Spinal cord (tissue), 9 donors: ENCODE measurements at regions not wholly inside any gene's neighbourhood (a gene's known extent, or its start where the extent isn't known, plus 50 kb on each side); places are given as distances from the start of the nearest gene placed in this dataset.

ENCODE experiments used
- DNase-seq, 6 donors: peaks; one replicate each; pipeline versions ENCODE4 v3.0.0 to v3.0.0-alpha.2; 2013 to 2015; ENCODE audit warnings: low spot score in 6 of 6, low read depth in 4 of 6
- H3K27ac ChIP-seq: one replicate; pipeline ENCODE4 v1.5.1; 2013; ENCODE audit warnings: low read depth, low read length, control low read depth
- H3K27me3 ChIP-seq: one replicate; pipeline ENCODE4 v1.6.1; 2013; ENCODE audit warnings: low read length; ENCODE audit not compliant: control insufficient read depth, insufficient read depth
- H3K36me3 ChIP-seq: one replicate; pipeline ENCODE4 v1.6.1; 2013; ENCODE audit warnings: low read length; ENCODE audit not compliant: control insufficient read depth, insufficient read depth
- H3K4me1 ChIP-seq: one replicate; pipeline ENCODE4 v1.6.1; 2013; ENCODE audit warnings: low read length; ENCODE audit not compliant: control insufficient read depth, insufficient read depth
- H3K4me3 ChIP-seq: one replicate; pipeline ENCODE4 v1.5.1; 2013; ENCODE audit warnings: low read depth, low read length, control low read depth
- H3K9me3 ChIP-seq: one replicate; pipeline ENCODE4 v1.6.1; 2013; ENCODE audit warnings: low read length; ENCODE audit not compliant: control insufficient read depth, insufficient read depth
- WGBS: methylation state at CpG from one replicate; pipeline ENCODE4 v1.1.5; 2013; ENCODE audit warnings: missing lambda C conversion rate; ENCODE audit not compliant: insufficient coverage; 5-methylcytosine and 5-hydroxymethylcytosine counted together
- donor health status: healthy.

DNA sequence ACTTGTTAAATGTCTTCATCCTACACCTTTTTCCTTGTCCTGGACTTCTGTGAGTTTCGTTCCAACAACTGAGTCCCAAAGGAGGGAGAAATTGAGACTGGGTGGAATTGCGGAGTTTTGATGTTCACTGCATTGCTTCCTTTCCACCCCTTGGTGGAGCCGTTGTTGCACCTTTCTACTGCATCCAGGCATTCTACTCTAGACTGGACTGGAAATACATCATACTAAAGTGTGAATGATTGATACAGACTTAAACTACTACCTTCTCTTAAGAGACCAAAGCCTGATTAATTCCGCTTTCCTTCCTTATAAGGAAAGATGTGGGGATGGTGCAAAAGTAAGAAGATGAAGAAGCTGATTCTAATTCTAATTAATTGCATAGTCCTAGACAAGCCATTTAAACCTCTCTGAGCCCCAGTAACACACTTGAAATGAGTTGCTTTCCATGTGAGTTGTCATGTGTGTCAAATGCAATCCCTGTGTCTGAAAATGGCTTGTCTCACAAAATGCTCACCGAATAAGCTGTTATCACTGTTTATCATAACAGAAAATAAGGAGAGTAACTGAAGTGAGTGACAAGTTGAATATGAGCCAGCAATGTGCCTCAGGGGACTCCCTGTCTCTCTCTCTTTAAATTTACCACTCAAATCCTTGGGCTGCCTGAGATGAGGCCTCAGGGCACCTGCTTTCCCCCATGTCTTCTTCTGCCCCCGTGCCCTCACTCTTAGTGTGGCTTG is 338.3 kb upstream of the CHD6 start:
- no CpG with 5 or more reads among the region's 6 CpGs for WGBS
- Histone ChIP-seq H3K9me3 (no peaks in the 10 kb centered on the region), H3K27ac (no peak overlapping the region), H3K4me1 (no peaks in the 10 kb centered on the region), H3K27me3 (no peaks in the 10 kb centered on the region), H3K4me3 (no peak overlapping the region), H3K36me3 (no peaks in the 10 kb centered on the region)
- peak in 2 of 6 donors; percentile 20 to 72 for DNase-seq

GRCh38 chr20:41952166-41952565 is 334.0 kb upstream of the CHD6 start:
- Histone ChIP-seq H3K4me3 (no peak overlapping the region), H3K27me3 (no peaks in the 10 kb centered on the region), H3K27ac (no peak overlapping the region), H3K36me3 (no peaks in the 10 kb centered on the region), H3K4me1 (no peaks in the 10 kb centered on the region), H3K9me3 (no peaks in the 10 kb centered on the region)
- no peak for DNase-seq
- 97% methylated on average over 5 of the region's 5 CpGs for WGBS

DNA sequence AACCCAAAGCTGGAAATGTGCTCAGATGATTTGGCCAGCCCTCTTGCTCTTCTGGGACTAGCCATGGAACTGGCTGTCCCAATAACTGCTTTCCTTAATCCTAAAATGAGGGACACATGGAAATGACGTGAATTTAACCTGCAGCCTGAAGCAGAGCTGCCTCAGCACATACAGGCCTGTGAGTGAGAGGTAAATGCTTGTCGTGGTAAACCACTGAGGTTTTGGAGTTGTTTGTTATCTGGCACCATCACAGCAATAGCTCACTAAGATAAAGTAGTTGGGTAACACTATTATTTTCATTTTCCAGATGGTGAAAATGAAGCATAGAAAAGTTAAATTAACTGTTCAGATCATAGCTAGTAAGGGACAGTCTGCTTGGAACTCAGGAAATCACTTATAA is 333.4 kb upstream of the CHD6 start:
- H3K4me1 ChIP-seq, result no peaks in the 10 kb centered on the region
- WGBS, result no CpG with 5 or more reads among the region's 2 CpGs
- no peaks in the 10 kb centered on the region for H3K9me3 ChIP-seq
- DNase-seq, result no peak
- no peak overlapping the region for H3K4me3 ChIP-seq
- no peak overlapping the region for H3K27ac ChIP-seq
- no peaks in the 10 kb centered on the region for H3K36me3 ChIP-seq
- H3K27me3 ChIP-seq, result no peaks in the 10 kb centered on the region

- Histone ChIP-seq H3K36me3 (no peaks in the 10 kb centered on the region), H3K4me1 (peaks cover 5% of the 10 kb centered on the region), H3K9me3 (no peaks in the 10 kb centered on the region), H3K27ac (no peak overlapping the region), H3K27me3 (no peaks in the 10 kb centered on the region), H3K4me3 (no peak overlapping the region)
- no peak for DNase-seq
- WGBS, result 72% methylated on average over 4 of the region's 5 CpGs
These were observed 321.5 kb upstream of the CHD6 start for GRCh38 chr20:41939659-41940058.

GRCh38 chr20:41938353-41938752 is 320.2 kb upstream of the CHD6 start:
- H3K4me1 ChIP-seq, result peaks cover 5% of the 10 kb centered on the region
- no peak overlapping the region for H3K27ac ChIP-seq
- WGBS, result no CpG with 5 or more reads among the region's 2 CpGs
- H3K9me3 ChIP-seq, result no peaks in the 10 kb centered on the region
- no peaks in the 10 kb centered on the region for H3K36me3 ChIP-seq
- no peaks in the 10 kb centered on the region for H3K27me3 ChIP-seq
- peak in 1 of 6 donors; percentile 78 for DNase-seq
- no peak overlapping the region for H3K4me3 ChIP-seq

DNA sequence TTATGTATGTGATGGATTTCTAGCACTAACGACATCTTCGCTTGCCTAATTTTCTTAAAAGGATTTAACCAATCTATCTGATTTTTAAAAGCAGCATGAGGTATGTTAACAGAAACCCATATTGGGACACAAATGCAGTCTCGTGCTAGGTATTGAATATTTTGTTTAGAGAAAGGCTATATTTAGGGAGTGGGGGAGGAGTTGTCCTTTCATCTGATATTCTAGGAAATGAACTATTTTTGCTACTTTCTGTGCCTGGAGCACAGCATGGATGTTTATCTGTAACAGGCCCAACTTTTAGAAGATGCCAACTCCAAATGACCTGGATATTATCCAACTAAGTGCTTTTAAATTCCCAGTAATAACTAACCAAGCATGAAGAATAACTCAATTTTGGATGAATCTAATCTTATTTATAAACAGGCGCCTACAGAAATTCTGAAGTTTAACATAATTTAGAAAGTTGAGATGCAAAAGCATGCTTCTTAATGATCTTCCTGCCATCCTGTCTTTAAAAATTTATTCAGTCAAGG is 317.1 kb upstream of the CHD6 start:
- no peaks in the 10 kb centered on the region for H3K36me3 ChIP-seq
- WGBS, result no CpG with 5 or more reads among the region's 4 CpGs
- H3K9me3 ChIP-seq, result no peaks in the 10 kb centered on the region
- DNase-seq, result no peak
- H3K4me1 ChIP-seq, result no peaks in the 10 kb centered on the region
- H3K27ac ChIP-seq, result no peak overlapping the region
- no peak overlapping the region for H3K4me3 ChIP-seq
- H3K27me3 ChIP-seq, result no peaks in the 10 kb centered on the region

- DNase-seq, result peak in 1 of 6 donors; percentile 48
- Histone ChIP-seq H3K27me3 (no peaks in the 10 kb centered on the region), H3K4me3 (no peak overlapping the region), H3K36me3 (no peaks in the 10 kb centered on the region), H3K27ac (no peak overlapping the region), H3K9me3 (no peaks in the 10 kb centered on the region), H3K4me1 (no peaks in the 10 kb centered on the region)
- WGBS, result 89% methylated on average over 7 of the region's 7 CpGs
These were observed 314.3 kb upstream of the CHD6 start for GRCh38 chr20:41932431-41932830.

DNA sequence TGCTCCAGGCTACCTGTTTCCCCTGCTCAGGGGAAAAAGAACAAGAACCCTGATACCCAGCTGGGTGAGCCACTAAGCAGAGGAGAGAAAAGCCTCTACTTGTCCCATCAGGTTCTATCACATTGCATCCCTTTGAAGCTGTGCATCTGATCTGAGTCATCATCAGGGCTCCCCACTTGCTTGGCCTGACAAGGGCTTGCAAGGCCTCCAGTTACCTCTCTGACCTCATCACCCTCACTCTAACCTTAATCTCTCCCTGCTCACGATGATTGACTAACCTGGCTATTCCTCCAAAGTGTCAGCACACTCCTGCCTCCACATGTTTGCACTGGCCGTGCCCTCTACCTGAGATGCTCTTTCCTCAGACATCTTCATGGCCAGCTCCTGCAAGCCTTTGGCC is 309.5 kb upstream of the CHD6 start:
- Histone ChIP-seq H3K36me3 (no peaks in the 10 kb centered on the region), H3K9me3 (no peaks in the 10 kb centered on the region), H3K27me3 (no peaks in the 10 kb centered on the region), H3K27ac (no peak overlapping the region), H3K4me3 (no peak overlapping the region), H3K4me1 (no peaks in the 10 kb centered on the region)
- 98% methylated on average over 2 of the region's 2 CpGs for WGBS
- DNase-seq, result no peak

DNA sequence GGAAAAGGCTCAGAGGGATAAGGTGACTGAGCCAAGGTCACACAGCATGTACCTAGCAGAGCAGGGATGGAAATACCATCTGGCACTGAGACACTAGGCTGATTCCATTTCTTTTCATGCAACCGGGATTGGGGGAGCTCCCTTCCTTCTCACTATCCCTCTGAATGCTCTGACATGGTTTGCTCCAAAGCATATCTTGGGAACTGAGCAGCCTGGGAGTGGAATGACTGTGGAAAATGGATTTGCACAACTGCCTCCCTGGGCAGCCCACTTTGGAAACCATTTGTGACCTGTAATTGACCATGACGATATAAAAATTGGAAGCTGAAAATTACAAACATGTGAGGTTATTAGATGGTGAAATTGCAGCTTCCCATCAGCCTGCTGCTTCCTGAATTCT is 309.0 kb upstream of the CHD6 start:
- peak in 1 of 6 donors; percentile 42 for DNase-seq
- no peak overlapping the region for H3K27ac ChIP-seq
- WGBS, result 60% methylated on average over 1 of the region's 2 CpGs

GRCh38 chr20:41925476-41925875 is 307.3 kb upstream of the CHD6 start:
- Histone ChIP-seq H3K36me3 (no peaks in the 10 kb centered on the region), H3K27ac (no peak overlapping the region), H3K9me3 (no peaks in the 10 kb centered on the region), H3K4me3 (no peak overlapping the region), H3K4me1 (no peaks in the 10 kb centered on the region), H3K27me3 (no peaks in the 10 kb centered on the region)
- DNase-seq, result peak in 1 of 6 donors; percentile 54
- WGBS, result 83% methylated on average over 1 of the region's 4 CpGs

More for the DNA sequence above, 309.0 kb upstream of the CHD6 start:
- no peaks in the 10 kb centered on the region for H3K4me1 ChIP-seq
- no peak overlapping the region for H3K4me3 ChIP-seq
- H3K27me3 ChIP-seq, result no peaks in the 10 kb centered on the region
- no peaks in the 10 kb centered on the region for H3K36me3 ChIP-seq
- no peaks in the 10 kb centered on the region for H3K9me3 ChIP-seq
